A673 (cell line): ENCODE measurements at regions not wholly inside any gene's neighbourhood (a gene's known extent, or its start where the extent isn't known, plus 50 kb on each side); places are given as distances from the start of the nearest gene placed in this dataset.

Source experiments
- CTCF ChIP-seq: fragments of 300-800, 200-600 bp; sonication (generic); conservative IDR thresholded peaks from 2 replicates; pipeline ENCODE4 v1.5.1; 2017; ENCODE audit warnings: low read depth, mild to moderate bottlenecking, antibody characterized with exemption, low read length, moderate library complexity, mixed read lengths
- EZH2 ChIP-seq: fragments of 200-600 bp; sonication (generic); IDR thresholded peaks from 2 replicates; pipeline ENCODE4 v1.6.1; 2017; ENCODE audit warnings: borderline replicate concordance, low read depth, mild to moderate bottlenecking, mixed read lengths, antibody characterized with exemption, low read length; ENCODE audit not compliant: poor library complexity, severe bottlenecking

DNA sequence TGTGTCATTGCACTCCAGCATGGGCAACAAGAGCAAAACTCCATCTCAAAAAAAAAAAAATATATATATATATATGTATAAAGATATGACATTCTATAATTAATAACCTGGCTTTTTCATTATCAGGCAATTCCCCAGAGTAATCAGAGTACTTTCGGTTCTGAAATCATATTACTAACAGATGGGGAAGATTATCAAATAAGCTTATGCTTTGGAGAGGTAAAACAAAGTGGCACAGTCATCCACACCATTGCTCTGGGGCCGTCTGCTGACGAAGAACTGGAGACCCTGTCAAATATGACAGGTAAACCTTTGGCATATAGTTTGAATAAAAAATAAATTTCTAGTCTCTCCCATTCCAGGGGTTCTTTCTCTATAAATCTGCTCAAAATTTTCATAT, 58.5 kb upstream of the SH3GLB1 start:
- TF ChIP-seq CTCF (no peak), EZH2 (no peak)
